RWPE2 (cell line): ENCODE measurements at regions not wholly inside any gene's neighbourhood (a gene's known extent, or its start where the extent isn't known, plus 50 kb on each side); places are given as distances from the start of the nearest gene placed in this dataset.

Experiments used
- ATAC-seq: fragments of 200-7000 bp; cut with Tn5 transposase; 3 replicates; pipeline ENCODE4 v1.9.1; 2021; ENCODE audit warnings: low read depth
- DNase-seq: peaks from one replicate; pipeline ENCODE4 v3.0.0-alpha.2; 2020; ENCODE audit warnings: low spot score
- H3K27ac ChIP-seq: fragments of 450-650 bp; 2 replicates; pipeline ENCODE4 v1.5.1; 2017; ENCODE audit warnings: mild to moderate bottlenecking; ENCODE audit not compliant: poor library complexity, severe bottlenecking
- H3K27me3 ChIP-seq: fragments of 250-450 bp; sonication (Bioruptor Pico); 2 replicates; pipeline ENCODE4 v1.5.1; 2021; ENCODE audit warnings: mild to moderate bottlenecking, moderate library complexity; ENCODE audit not compliant: insufficient read depth, poor library complexity, severe bottlenecking
- H3K36me3 ChIP-seq: fragments of 250-450 bp; sonication (Bioruptor Pico); 2 replicates; pipeline ENCODE4 v1.5.1; 2020; ENCODE audit warnings: low read depth, mild to moderate bottlenecking, moderate library complexity
- H3K4me1 ChIP-seq: fragments of 250-450 bp; sonication (Bioruptor Pico); 2 replicates; pipeline ENCODE4 v1.5.1; 2021; ENCODE audit warnings: mild to moderate bottlenecking, moderate library complexity; ENCODE audit not compliant: insufficient read depth, poor library complexity, severe bottlenecking
- H3K4me3 ChIP-seq: fragments of 250-450 bp; sonication (Bioruptor Pico); 2 replicates; pipeline ENCODE4 v1.5.1; 2021; ENCODE audit warnings: mild to moderate bottlenecking, moderate library complexity; ENCODE audit not compliant: severe bottlenecking
- H3K9me3 ChIP-seq: fragments of 250-450 bp; sonication (Bioruptor Pico); 2 replicates; pipeline ENCODE4 v1.5.1; 2021; ENCODE audit warnings: mild to moderate bottlenecking, moderate library complexity; ENCODE audit not compliant: severe bottlenecking
- CTCF ChIP-seq: fragments of 450-650 bp; IDR thresholded peaks from one replicate; pipeline ENCODE4 v1.5.1; 2017; ENCODE audit warnings: mild to moderate bottlenecking, moderate library complexity; ENCODE audit not compliant: poor library complexity, severe bottlenecking

- DNase-seq (no peak), ATAC-seq (peak; percentile 82)
- H3K36me3 ChIP-seq = no peaks in the 10 kb centered on the region
- no peak overlapping the region for H3K4me3 ChIP-seq
- no peaks in the 10 kb centered on the region for H3K9me3 ChIP-seq
- TF ChIP-seq CTCF = no peak
- no peaks in the 10 kb centered on the region for H3K27me3 ChIP-seq
- H3K27ac ChIP-seq = peak overlapping the region; percentile 97
- peaks cover 38% of the 10 kb centered on the region for H3K4me1 ChIP-seq
Measured at GRCh38 chr12:67920413-67920812, 68.8 kb upstream of the IFNG-AS1 start.

- Histone ChIP-seq H3K9me3 (no peaks in the 10 kb centered on the region), H3K27me3 (no peaks in the 10 kb centered on the region), H3K27ac (peak overlapping the region; percentile 97), H3K4me1 (peaks cover 41% of the 10 kb centered on the region), H3K4me3 (no peak overlapping the region), H3K36me3 (no peaks in the 10 kb centered on the region)
- DNase-seq (no peak), ATAC-seq (peak; percentile 40)
- no peak for TF ChIP-seq CTCF
Measured at GRCh38 chr12:67921286-67921685, 68.0 kb upstream of the IFNG-AS1 start.

- H3K36me3 ChIP-seq = no peaks in the 10 kb centered on the region
- peak overlapping the region; percentile 97 for H3K27ac ChIP-seq
- no peaks in the 10 kb centered on the region for H3K27me3 ChIP-seq
- no peak for TF ChIP-seq CTCF
- ATAC-seq (no peak), DNase-seq (no peak)
- peaks cover 41% of the 10 kb centered on the region for H3K4me1 ChIP-seq
- no peaks in the 10 kb centered on the region for H3K9me3 ChIP-seq
- H3K4me3 ChIP-seq = no peak overlapping the region
Measured at GRCh38 chr12:67922245-67922644, 67.0 kb upstream of the IFNG-AS1 start.

GRCh38 chr12:67925077-67925476 lies 64.2 kb upstream of the IFNG-AS1 start:
- Histone ChIP-seq H3K27ac (no peak overlapping the region), H3K36me3 (no peaks in the 10 kb centered on the region), H3K4me1 (peaks cover 21% of the 10 kb centered on the region), H3K4me3 (no peak overlapping the region), H3K27me3 (no peaks in the 10 kb centered on the region), H3K9me3 (no peaks in the 10 kb centered on the region)
- ATAC-seq = no peak
- no peak for TF ChIP-seq CTCF
- DNase-seq = no peak

- ATAC-seq = no peak
- H3K36me3 ChIP-seq = no peaks in the 10 kb centered on the region
Measured at GRCh38 chr12:67925552-67925951, 63.7 kb upstream of the IFNG-AS1 start.

More at GRCh38 chr12:67925552-67925951, 63.7 kb upstream of the IFNG-AS1 start:
- DNase-seq = no peak
- H3K4me1 ChIP-seq = peaks cover 17% of the 10 kb centered on the region
- H3K27ac ChIP-seq = no peak overlapping the region
- no peak overlapping the region for H3K4me3 ChIP-seq
- no peak for TF ChIP-seq CTCF
- H3K27me3 ChIP-seq = no peaks in the 10 kb centered on the region
- H3K9me3 ChIP-seq = no peaks in the 10 kb centered on the region
